GM10248 (cell line): ENCODE measurements at regions not wholly inside any gene's neighbourhood (a gene's known extent, or its start where the extent isn't known, plus 50 kb on each side); places are given as distances from the start of the nearest gene placed in this dataset.

ENCODE experiments used
- CTCF ChIA-PET: fragments of 300-600 bp; sonication (Branson Sonifier 250); formaldehyde crosslinking; extraction: SDS; loops from one replicate; lab custom pipeline; 2021; ENCODE audit warnings: antibody characterized with exemption; lab: Yijun Ruan, JAX
- POLR2A ChIA-PET: fragments of 350-650 bp; sonication (Branson Sonifier 250); formaldehyde crosslinking; extraction: SDS; loops from one replicate; lab custom pipeline; 2020; ENCODE audit warnings: antibody characterized with exemption; lab: Yijun Ruan, JAX
- DNase-seq: peaks from one replicate; pipeline ENCODE4 v3.0.0; 2012; ENCODE audit errors: extremely low spot score
- CTCF ChIP-seq: IDR thresholded peaks from 2 replicates; pipeline ENCODE4 v1.5.1; 2012; ENCODE audit warnings: mild to moderate bottlenecking, low read depth; ENCODE audit errors: extremely low read depth, missing control alignments, control extremely low read depth

DNA sequence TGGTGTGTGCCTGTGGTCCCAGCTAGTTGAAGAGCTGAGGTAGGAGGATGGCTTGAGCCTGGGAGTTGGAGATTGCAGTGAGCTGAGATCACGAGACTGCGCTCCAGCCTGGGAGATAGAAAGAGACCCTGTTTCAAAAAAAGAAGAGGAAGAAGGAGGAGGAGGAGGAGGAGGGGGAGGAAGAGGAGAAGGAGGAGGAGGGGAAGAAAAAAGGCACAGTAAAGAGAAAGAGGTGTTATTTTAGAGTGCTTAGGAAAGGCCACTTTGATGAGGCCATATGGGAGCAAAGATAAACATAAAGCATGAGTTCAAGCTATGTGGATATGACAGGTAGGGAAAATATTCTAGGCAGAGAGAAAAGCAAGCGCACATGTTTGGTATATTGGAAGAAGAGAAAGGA lies 154.1 kb upstream of the BTG1 start:
- ChIA-PET CTCF (interaction anchor here (1.3 to 3.8 kb wide), 2 partner anchors 9 to 17 kb away, joined by 3 to 17 read pairs; no protein-coding TSS in a partner anchor), POLR2A (no interaction called here)
- TF ChIP-seq CTCF = no peak
- no peak for DNase-seq

GRCh38 chr12:92299344-92299743 lies 153.7 kb upstream of the BTG1 start:
- DNase-seq = no peak
- ChIA-PET CTCF (interaction anchor here (1.3 to 3.8 kb wide), 2 partner anchors 9 to 17 kb away, joined by 3 to 17 read pairs; no protein-coding TSS in a partner anchor), POLR2A (no interaction called here)
- TF ChIP-seq CTCF = no peak

DNA sequence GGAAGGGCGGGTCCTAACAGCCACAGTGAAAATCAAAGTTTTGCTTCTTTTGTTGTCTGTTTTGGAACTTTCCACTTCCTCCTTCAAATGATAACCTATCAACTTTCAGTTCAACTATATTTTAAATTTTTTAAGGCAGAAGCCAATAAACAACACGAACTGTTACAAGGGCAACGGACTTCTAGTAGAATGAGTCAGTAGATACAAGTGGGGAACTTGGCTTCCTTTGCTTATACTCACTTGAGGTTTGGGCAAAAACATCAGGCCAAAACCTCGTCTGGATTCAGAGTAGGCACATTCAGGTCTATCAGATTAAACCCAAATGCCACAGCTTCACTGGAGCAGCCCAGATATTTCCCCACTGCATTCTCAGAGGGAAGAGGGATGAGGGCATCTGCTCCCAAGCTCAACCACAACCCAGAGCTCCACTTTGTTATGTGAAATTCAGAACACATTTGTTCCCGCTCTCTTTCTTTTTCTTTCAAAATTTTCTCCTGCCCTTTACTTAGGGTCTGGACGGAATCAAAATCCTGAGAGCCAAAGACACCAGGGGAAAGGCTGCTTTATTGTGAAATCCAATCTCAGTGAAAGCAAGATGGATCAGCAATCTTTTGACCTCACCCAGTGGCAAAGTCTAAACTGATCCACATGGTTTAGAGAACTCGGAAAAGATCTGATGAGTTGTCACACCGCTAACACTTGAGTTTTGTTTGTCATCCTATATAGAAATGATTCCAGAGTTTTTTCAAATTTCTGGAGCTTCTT lies 152.5 kb upstream of the BTG1 start:
- DNase-seq = peak; percentile 27
- POLR2A ChIA-PET = no interaction called here
- no peak for TF ChIP-seq CTCF
- CTCF ChIA-PET = interaction anchor here (1.2 to 3.8 kb wide), 5 partner anchors 12 to 70 kb away, joined by 3 to 17 read pairs (median 3); no protein-coding TSS in a partner anchor

- ChIA-PET POLR2A (no interaction called here), CTCF (interaction anchor here (1.2 to 3.8 kb wide), 5 partner anchors 12 to 69 kb away, joined by 3 to 17 read pairs (median 3); no protein-coding TSS in a partner anchor)
- no peak for TF ChIP-seq CTCF
- no peak for DNase-seq
These were observed 151.8 kb upstream of the BTG1 start for GRCh38 chr12:92297405-92297804.

- TF ChIP-seq CTCF = no peak
- CTCF ChIA-PET = interaction anchor here (0.9 to 1.8 kb wide), 5 partner anchors 8 to 64 kb away, joined by 3 to 7 read pairs (median 3); no protein-coding TSS in a partner anchor
- POLR2A ChIA-PET = no interaction called here
- DNase-seq = no peak
These were observed 149.9 kb upstream of the BTG1 start for GRCh38 chr12:92295523-92295922.

DNA sequence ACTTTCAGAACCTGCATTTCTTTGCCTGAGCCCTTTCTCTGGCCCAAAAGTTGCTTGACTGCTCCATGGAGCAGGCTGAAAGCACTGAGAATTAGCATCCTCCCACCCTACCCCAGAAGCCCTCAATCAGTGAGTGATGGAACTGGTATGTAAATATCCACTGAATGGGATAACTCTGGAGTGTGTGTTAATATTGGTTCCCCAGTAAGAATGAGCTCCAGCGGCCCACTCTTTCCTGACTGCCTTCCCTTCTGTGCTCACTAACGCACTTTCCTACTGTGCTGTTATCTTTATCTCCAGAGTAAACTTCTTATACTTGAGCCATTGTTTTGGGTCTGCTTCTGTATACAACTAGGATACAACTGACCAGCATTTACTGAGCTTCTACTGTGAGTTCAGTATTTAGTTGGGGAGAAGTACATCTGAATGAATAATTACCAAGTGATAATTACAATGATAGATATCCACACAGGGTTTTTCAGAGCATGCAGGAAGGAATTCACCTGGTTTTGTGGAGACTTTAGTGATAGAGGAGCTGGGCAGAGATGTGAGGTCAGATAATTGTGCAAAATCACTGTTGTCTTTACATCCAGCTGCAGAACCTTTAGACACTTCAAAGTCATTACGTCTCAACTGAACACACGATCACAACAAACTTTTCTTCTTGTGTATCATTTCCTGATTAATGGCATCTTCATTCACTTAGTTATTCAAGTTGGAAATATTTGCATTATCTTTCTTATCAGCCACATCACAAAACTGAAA lies 149.2 kb upstream of the BTG1 start:
- no peak for TF ChIP-seq CTCF
- DNase-seq = no peak
- POLR2A ChIA-PET = no interaction called here
- CTCF ChIA-PET = interaction anchor here (1.4 to 1.8 kb wide), 4 partner anchors 8 to 63 kb away, joined by 3 to 7 read pairs (median 4); no protein-coding TSS in a partner anchor
